Liver (tissue), 7 donors: ENCODE measurements at regions not wholly inside any gene's neighbourhood (a gene's known extent, or its start where the extent isn't known, plus 50 kb on each side); places are given as distances from the start of the nearest gene placed in this dataset.
"Not testable (repeated sequence)": the region's sequence is repeated elsewhere in the genome, so short reads cannot be mapped to it uniquely, and the experiment has no call there.

Experiments used
- DNase-seq: peaks from one replicate; pipeline ENCODE4 v3.0.0-alpha.2; 2017; ENCODE audit warnings: low spot score
- H3K27ac ChIP-seq, 2 donors: one replicate each; pipeline ENCODE4 v1.7.0; 2013; ENCODE audit warnings: inconsistent platforms in 2 of 2, low read length in 2 of 2, control low read depth in 1 of 2, low read depth in 1 of 2, mild to moderate bottlenecking in 1 of 2
- H3K27me3 ChIP-seq, 4 donors: one replicate each; pipeline versions ENCODE4 v1.6.1 to v1.7.0; 2013; ENCODE audit warnings: low read length in 3 of 4, inconsistent platforms in 1 of 4, mild to moderate bottlenecking in 1 of 4, moderate library complexity in 1 of 4; ENCODE audit not compliant: control insufficient read depth in 4 of 4, insufficient read depth in 4 of 4
- H3K36me3 ChIP-seq, 4 donors: one replicate each; pipeline versions ENCODE4 v1.6.1 to v1.7.0; 2013; ENCODE audit warnings: low read length in 3 of 4, mild to moderate bottlenecking in 3 of 4, low read depth in 1 of 4, moderate library complexity in 1 of 4; ENCODE audit not compliant: control insufficient read depth in 4 of 4, insufficient read depth in 3 of 4
- H3K4me1 ChIP-seq, 4 donors: one replicate each; pipeline versions ENCODE4 v1.6.1 to v1.7.0; 2013; ENCODE audit warnings: low read length in 3 of 4, mild to moderate bottlenecking in 3 of 4, moderate library complexity in 1 of 4; ENCODE audit not compliant: control insufficient read depth in 4 of 4, insufficient read depth in 4 of 4
- H3K4me3 ChIP-seq, 3 donors: one replicate each; pipeline versions ENCODE4 v1.6.1 to v1.7.0; 2013; ENCODE audit warnings: low read length in 3 of 3, control low read depth in 1 of 3, low read depth in 1 of 3, mild to moderate bottlenecking in 1 of 3
- H3K9ac ChIP-seq, 2 donors: one replicate each; pipeline ENCODE4 v1.7.0; 2013; ENCODE audit warnings: low read length in 2 of 2, mild to moderate bottlenecking in 2 of 2, moderate library complexity in 2 of 2, control low read depth in 1 of 2, low read depth in 1 of 2
- H3K9me3 ChIP-seq, 4 donors: one replicate each; pipeline versions ENCODE4 v1.6.1 to v1.7.0; 2013; ENCODE audit warnings: low read length in 3 of 4; ENCODE audit not compliant: control insufficient read depth in 4 of 4
- GABPA ChIP-seq, 2 donors: IDR thresholded peaks in 1 of 2; conservative IDR thresholded peaks in 1 of 2; 2 replicates each; pipeline ENCODE4 v1.6.1; 2016; ENCODE audit warnings: antibody characterized with exemption in 2 of 2, mild to moderate bottlenecking in 1 of 2, moderate library complexity in 1 of 2
- HNF4G ChIP-seq: IDR thresholded peaks from 2 replicates; pipeline ENCODE4 v1.6.1; 2016; ENCODE audit warnings: antibody characterized with exemption
- JUND ChIP-seq, 2 donors: IDR thresholded peaks; 2 replicates each; pipeline ENCODE4 v1.6.1; 2016; ENCODE audit warnings: antibody characterized with exemption in 2 of 2
- RAD21 ChIP-seq, 2 donors: IDR thresholded peaks; 2 replicates each; pipeline ENCODE4 v1.6.1; 2016; ENCODE audit warnings: antibody characterized with exemption in 2 of 2, mild to moderate bottlenecking in 2 of 2
- TAF1 ChIP-seq: conservative IDR thresholded peaks from 2 replicates; pipeline ENCODE4 v1.6.1; 2016; ENCODE audit warnings: antibody characterized with exemption, mild to moderate bottlenecking
- YY1 ChIP-seq: IDR thresholded peaks from 2 replicates; pipeline ENCODE4 v1.6.1; 2016; ENCODE audit warnings: antibody characterized with exemption, mild to moderate bottlenecking
- WGBS: extraction: QIAGEN DNeasy Blood & Tissue Kit; methylation state at CpG from one replicate; pipeline ENCODE4 v1.1.7; 2013; 5-methylcytosine and 5-hydroxymethylcytosine counted together
- TF ChIP-seq, protein P1 (sequence below): IDR thresholded peaks from 2 replicates; pipeline ENCODE4 v1.6.1; 2016; ENCODE audit warnings: antibody characterized with exemption
- TF ChIP-seq, protein P2 (sequence below): IDR thresholded peaks from 2 replicates; pipeline ENCODE4 v1.6.1; 2016; ENCODE audit warnings: antibody characterized with exemption, mild to moderate bottlenecking
- TF ChIP-seq, protein P3 (sequence below): IDR thresholded peaks from 2 replicates; pipeline ENCODE4 v1.6.1; 2016; ENCODE audit warnings: antibody characterized with exemption
- donor health status: healthy.
- donor health status: healthy.
- donor health status: healthy.
- donor health status: healthy.

DNA sequence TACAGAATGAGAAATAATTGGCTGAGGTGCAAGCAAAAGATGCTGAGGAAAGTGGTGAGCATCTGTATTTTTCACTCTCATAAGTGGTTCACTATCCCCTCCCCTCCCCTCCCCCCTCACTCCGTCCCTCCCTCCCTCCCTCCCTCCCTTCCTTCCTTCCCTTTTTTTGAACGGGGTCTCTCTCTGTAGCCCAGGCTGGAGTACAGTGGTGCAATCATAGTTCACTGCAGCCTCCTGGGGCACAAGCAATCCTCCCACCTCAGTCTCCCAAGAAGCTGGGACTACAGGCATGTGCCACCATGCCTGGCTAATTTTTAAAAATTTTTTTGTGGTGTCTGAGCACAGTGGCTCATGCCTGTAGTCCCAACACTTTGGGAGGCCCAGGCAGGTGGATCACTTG is 67.6 kb upstream of the SHLD1 start:
- not testable (repeated sequence) for H3K9ac ChIP-seq, H3K4me3 ChIP-seq, H3K9me3 ChIP-seq, DNase-seq, H3K36me3 ChIP-seq, H3K27ac ChIP-seq, H3K4me1 ChIP-seq, H3K27me3 ChIP-seq
- 40% methylated on average over 2 of the region's 2 CpGs for WGBS

DNA sequence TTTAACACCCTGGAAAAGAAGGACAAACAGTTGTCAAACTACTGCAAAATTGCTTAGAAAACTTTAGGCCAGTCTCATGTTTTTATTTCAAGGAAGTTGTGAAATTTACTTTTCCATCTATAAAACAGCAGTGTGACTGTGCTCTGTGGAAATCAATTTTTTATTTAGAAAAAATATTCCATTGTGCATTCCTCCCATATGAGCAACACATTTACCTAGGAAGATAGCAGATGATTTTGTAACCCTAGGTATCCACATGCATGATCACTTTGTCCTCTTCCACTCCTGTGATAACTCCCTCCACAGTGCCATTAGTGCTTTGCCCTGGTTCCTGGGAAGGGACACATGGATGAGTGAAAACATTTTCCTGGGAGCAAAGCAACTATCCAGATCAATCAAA is 69.4 kb upstream of the GPCPD1 start:
- Histone ChIP-seq H3K27me3 (no peaks in the 10 kb centered on the region), H3K4me3 (no peak overlapping the region), H3K4me1 (no peaks in the 10 kb centered on the region), H3K9ac (no peak overlapping the region), H3K36me3 (no peaks in the 10 kb centered on the region), H3K27ac (no peak overlapping the region), H3K9me3 (no peaks in the 10 kb centered on the region)
- DNase-seq, result no peak
- TF ChIP-seq HNF4G, result no peak
- no peak for TF ChIP-seq GABPA (IDR thresholded peaks at IDR 0.05 in 1 of 2, conservative IDR thresholded peaks at IDR 0.05 in 1 of 2)
- no peak for TF ChIP-seq YY1
- TF ChIP-seq, protein P1, sequence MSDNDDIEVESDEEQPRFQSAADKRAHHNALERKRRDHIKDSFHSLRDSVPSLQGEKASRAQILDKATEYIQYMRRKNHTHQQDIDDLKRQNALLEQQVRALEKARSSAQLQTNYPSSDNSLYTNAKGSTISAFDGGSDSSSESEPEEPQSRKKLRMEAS, result no peak
- TF ChIP-seq JUND (IDR thresholded peaks at IDR 0.05), result no peak

- H3K27ac ChIP-seq, result no peak overlapping the region
- no peaks in the 10 kb centered on the region for H3K4me1 ChIP-seq
- DNase-seq, result no peak
- WGBS, result 98% methylated on average over 2 of the region's 2 CpGs
- no peak overlapping the region for H3K9ac ChIP-seq
- no peak overlapping the region for H3K4me3 ChIP-seq
- no peaks in the 10 kb centered on the region for H3K36me3 ChIP-seq
- no peaks in the 10 kb centered on the region for H3K27me3 ChIP-seq
- no peaks in the 10 kb centered on the region for H3K9me3 ChIP-seq
- TF ChIP-seq, protein P2, sequence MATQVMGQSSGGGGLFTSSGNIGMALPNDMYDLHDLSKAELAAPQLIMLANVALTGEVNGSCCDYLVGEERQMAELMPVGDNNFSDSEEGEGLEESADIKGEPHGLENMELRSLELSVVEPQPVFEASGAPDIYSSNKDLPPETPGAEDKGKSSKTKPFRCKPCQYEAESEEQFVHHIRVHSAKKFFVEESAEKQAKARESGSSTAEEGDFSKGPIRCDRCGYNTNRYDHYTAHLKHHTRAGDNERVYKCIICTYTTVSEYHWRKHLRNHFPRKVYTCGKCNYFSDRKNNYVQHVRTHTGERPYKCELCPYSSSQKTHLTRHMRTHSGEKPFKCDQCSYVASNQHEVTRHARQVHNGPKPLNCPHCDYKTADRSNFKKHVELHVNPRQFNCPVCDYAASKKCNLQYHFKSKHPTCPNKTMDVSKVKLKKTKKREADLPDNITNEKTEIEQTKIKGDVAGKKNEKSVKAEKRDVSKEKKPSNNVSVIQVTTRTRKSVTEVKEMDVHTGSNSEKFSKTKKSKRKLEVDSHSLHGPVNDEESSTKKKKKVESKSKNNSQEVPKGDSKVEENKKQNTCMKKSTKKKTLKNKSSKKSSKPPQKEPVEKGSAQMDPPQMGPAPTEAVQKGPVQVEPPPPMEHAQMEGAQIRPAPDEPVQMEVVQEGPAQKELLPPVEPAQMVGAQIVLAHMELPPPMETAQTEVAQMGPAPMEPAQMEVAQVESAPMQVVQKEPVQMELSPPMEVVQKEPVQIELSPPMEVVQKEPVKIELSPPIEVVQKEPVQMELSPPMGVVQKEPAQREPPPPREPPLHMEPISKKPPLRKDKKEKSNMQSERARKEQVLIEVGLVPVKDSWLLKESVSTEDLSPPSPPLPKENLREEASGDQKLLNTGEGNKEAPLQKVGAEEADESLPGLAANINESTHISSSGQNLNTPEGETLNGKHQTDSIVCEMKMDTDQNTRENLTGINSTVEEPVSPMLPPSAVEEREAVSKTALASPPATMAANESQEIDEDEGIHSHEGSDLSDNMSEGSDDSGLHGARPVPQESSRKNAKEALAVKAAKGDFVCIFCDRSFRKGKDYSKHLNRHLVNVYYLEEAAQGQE, result no peak
- TF ChIP-seq JUND (IDR thresholded peaks at IDR 0.05) (no peak), TAF1 (no peak), RAD21 (IDR thresholded peaks at IDR 0.05) (no peak)
- TF ChIP-seq, protein P3, sequence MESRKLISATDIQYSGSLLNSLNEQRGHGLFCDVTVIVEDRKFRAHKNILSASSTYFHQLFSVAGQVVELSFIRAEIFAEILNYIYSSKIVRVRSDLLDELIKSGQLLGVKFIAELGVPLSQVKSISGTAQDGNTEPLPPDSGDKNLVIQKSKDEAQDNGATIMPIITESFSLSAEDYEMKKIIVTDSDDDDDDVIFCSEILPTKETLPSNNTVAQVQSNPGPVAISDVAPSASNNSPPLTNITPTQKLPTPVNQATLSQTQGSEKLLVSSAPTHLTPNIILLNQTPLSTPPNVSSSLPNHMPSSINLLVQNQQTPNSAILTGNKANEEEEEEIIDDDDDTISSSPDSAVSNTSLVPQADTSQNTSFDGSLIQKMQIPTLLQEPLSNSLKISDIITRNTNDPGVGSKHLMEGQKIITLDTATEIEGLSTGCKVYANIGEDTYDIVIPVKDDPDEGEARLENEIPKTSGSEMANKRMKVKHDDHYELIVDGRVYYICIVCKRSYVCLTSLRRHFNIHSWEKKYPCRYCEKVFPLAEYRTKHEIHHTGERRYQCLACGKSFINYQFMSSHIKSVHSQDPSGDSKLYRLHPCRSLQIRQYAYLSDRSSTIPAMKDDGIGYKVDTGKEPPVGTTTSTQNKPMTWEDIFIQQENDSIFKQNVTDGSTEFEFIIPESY, result no peak
Observed at GRCh38 chr20:5678777-5679176, 68.0 kb upstream of the GPCPD1 start.

DNA sequence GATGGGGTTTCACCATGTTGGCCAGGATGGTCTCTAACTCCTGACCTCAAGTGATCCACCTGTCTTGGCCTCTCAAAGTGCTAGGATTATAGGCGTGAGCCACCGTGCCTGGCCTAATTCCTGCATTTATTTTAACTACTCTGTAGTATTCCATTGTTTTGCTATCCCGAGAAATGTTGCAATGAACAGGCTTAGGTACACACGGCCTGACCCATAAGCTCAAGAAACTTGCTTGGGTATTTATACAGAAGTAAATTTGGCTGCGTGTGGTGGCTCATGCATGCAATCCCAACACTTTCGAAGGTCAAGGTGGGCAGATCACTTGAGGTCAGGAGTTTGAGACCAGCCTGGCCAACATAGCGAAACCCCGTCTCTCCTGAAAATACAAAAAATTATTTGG is 67.1 kb upstream of the GPCPD1 start:
- not testable (repeated sequence) for DNase-seq, H3K9ac ChIP-seq, H3K27me3 ChIP-seq, H3K9me3 ChIP-seq, H3K36me3 ChIP-seq, H3K27ac ChIP-seq, H3K4me1 ChIP-seq, H3K4me3 ChIP-seq
- WGBS, result 91% methylated on average over 8 of the region's 8 CpGs
